Duodenal mucosa (tissue), 2 donors: ENCODE measurements at regions not wholly inside any gene's neighbourhood (a gene's known extent, or its start where the extent isn't known, plus 50 kb on each side); places are given as distances from the start of the nearest gene placed in this dataset.

Experiments used
- H3K27ac ChIP-seq: one replicate; pipeline ENCODE4 v1.7.0; 2013; ENCODE audit warnings: low read depth, low read length
- H3K27me3 ChIP-seq, 2 donors: one replicate each; pipeline ENCODE4 v1.7.0; 2013; ENCODE audit warnings: low read length in 2 of 2, control low read depth in 1 of 2; ENCODE audit not compliant: insufficient read depth in 2 of 2, control insufficient read depth in 1 of 2
- H3K36me3 ChIP-seq, 2 donors: one replicate each; pipeline ENCODE4 v1.7.0; 2013; ENCODE audit warnings: low read length in 2 of 2, control low read depth in 1 of 2; ENCODE audit not compliant: insufficient read depth in 2 of 2, control insufficient read depth in 1 of 2
- H3K4me1 ChIP-seq, 2 donors: one replicate each; pipeline ENCODE4 v1.7.0; 2013; ENCODE audit warnings: low read length in 2 of 2, control low read depth in 1 of 2; ENCODE audit not compliant: insufficient read depth in 2 of 2, control insufficient read depth in 1 of 2
- H3K4me3 ChIP-seq, 2 donors: one replicate each; pipeline ENCODE4 v1.7.0; 2013; ENCODE audit warnings: low read length in 2 of 2, low read depth in 1 of 2
- H3K9ac ChIP-seq, 2 donors: one replicate each; pipeline ENCODE4 v1.7.0; 2013; ENCODE audit warnings: low read length in 2 of 2, low read depth in 1 of 2
- H3K9me3 ChIP-seq, 2 donors: one replicate each; pipeline ENCODE4 v1.7.0; 2013; ENCODE audit warnings: low read length in 2 of 2, control low read depth in 1 of 2; ENCODE audit not compliant: control insufficient read depth in 1 of 2

GRCh38 chr5:30960036-30960435 lies 233.4 kb upstream of the CDH6 start:
- Histone ChIP-seq H3K27me3 (no peaks in the 10 kb centered on the region), H3K4me1 (no peaks in the 10 kb centered on the region), H3K4me3 (no peak overlapping the region), H3K9me3 (no peaks in the 10 kb centered on the region), H3K9ac (no peak overlapping the region), H3K36me3 (no peaks in the 10 kb centered on the region), H3K27ac (no peak overlapping the region)

DNA sequence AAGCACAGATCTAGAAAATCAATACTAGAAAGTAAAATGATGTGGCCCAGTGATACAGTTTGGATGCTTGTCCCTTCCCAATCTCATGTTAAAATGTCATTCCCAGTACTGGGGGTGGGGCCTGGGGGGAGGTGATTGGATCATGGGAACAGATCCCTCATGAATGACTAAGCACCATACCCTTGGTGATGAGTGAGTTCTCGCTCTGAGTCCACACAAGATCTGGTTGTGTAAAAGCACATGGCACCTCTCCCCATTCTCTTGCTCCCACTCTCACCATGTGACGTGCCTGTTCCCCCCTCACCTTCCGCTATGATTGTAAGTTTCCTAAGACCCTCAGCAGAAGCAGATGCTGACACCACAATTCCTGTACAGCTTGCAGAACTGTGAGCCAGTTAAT lies 234.2 kb upstream of the CDH6 start:
- Histone ChIP-seq H3K4me3 (no peak overlapping the region), H3K9ac (no peak overlapping the region), H3K27ac (no peak overlapping the region), H3K9me3 (no peaks in the 10 kb centered on the region), H3K4me1 (no peaks in the 10 kb centered on the region), H3K36me3 (no peaks in the 10 kb centered on the region), H3K27me3 (no peaks in the 10 kb centered on the region)

- Histone ChIP-seq H3K36me3 (no peaks in the 10 kb centered on the region), H3K4me3 (no peak overlapping the region), H3K27me3 (no peaks in the 10 kb centered on the region), H3K4me1 (no peaks in the 10 kb centered on the region), H3K9ac (no peak overlapping the region), H3K27ac (no peak overlapping the region), H3K9me3 (no peaks in the 10 kb centered on the region)
Measured at GRCh38 chr5:30957591-30957990, 235.9 kb upstream of the CDH6 start.

DNA sequence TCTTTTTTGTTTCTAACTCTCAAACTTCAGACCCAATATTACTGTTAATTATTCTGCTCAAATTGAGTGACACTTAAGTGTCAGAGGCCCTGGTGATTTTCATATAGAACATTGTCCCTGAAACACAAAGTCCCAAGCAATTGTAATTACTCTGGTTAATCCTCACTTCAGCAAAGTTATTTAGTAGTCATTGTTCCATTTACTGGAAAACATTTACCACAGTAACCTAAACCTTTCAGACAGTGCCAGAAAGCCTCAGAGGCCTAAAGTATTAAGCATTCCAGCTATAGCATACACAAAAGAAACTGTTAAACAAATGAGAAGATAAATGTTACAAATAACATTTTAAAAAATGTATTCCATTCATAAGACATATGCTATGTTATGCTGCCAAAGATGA lies 237.2 kb upstream of the CDH6 start:
- no peak overlapping the region for H3K27ac ChIP-seq
- H3K4me3 ChIP-seq, result no peak overlapping the region
- H3K4me1 ChIP-seq, result no peaks in the 10 kb centered on the region
- no peak overlapping the region for H3K9ac ChIP-seq
- no peaks in the 10 kb centered on the region for H3K27me3 ChIP-seq
- H3K36me3 ChIP-seq, result no peaks in the 10 kb centered on the region
- no peaks in the 10 kb centered on the region for H3K9me3 ChIP-seq

- no peak overlapping the region for H3K4me3 ChIP-seq
- H3K27me3 ChIP-seq, result no peaks in the 10 kb centered on the region
- no peak overlapping the region for H3K9ac ChIP-seq
- no peaks in the 10 kb centered on the region for H3K9me3 ChIP-seq
- no peak overlapping the region for H3K27ac ChIP-seq
- no peaks in the 10 kb centered on the region for H3K36me3 ChIP-seq
- H3K4me1 ChIP-seq, result peaks cover 3 to 4% of the 10 kb centered on the region in 2 donors
Measured at GRCh38 chr5:30937070-30937469, 256.4 kb upstream of the CDH6 start.

DNA sequence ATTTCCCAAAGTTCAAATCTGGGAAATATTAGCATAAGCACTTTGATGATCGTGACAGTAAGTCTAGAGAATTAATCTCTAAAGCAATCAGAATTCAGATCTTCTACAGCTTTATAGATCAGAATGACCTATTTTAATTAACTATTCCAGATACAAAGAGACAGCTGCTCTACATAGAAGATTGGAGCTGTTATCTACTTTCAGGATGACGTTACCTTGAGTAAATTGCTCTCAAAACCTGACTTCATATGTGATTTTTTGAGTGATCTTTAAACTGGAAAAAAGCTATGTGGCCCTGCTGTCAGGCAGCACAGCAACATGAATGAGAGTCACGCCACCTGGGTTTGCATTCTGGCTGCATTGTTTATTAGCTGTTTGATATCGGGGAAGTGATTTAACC lies 259.9 kb upstream of the CDH6 start:
- no peak overlapping the region for H3K4me3 ChIP-seq
- no peaks in the 10 kb centered on the region for H3K9me3 ChIP-seq
- no peak overlapping the region for H3K9ac ChIP-seq
- no peaks in the 10 kb centered on the region for H3K27me3 ChIP-seq
- peaks cover 3 to 4% of the 10 kb centered on the region in 2 donors for H3K4me1 ChIP-seq
- no peaks in the 10 kb centered on the region for H3K36me3 ChIP-seq
- no peak overlapping the region for H3K27ac ChIP-seq

DNA sequence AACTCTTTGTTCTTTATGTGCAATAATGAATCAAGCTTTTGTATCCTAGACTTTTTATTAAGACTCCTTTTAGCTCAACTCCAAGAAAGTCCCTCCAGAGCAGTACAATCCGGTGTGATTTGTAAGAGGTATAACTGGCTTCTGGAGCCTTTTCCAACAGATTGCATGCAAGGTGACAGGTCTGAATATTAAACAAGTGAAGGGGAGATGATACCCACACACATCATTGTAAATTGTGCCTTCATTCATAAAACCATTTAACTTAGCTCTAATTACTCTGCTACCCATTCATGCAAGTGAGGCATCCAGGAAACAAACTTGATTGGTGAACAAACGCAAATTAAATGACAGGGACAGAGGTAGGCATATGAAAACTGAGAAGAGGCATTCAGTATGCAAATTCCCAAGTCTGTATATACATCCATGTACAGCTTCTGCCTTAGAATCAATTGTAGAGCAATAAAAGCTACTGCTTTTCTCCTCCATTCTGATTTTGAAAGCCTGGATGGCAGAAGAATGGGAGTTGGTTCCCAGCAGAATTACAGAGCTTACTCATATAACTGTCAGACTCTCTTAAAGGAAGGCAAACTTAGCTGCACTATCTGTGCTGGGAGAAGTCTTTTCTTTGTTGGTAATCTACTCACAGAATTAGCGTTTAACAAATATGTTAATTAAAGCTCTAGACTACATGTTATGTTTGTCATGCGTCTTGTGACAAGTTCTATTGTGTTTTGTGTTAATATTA lies 261.0 kb upstream of the CDH6 start:
- no peak overlapping the region for H3K27ac ChIP-seq
- no peaks in the 10 kb centered on the region for H3K27me3 ChIP-seq
- H3K9me3 ChIP-seq, result no peaks in the 10 kb centered on the region
- H3K4me1 ChIP-seq, result peaks cover 3 to 4% of the 10 kb centered on the region in 2 donors
- no peak overlapping the region for H3K9ac ChIP-seq
- H3K4me3 ChIP-seq, result no peak overlapping the region
- no peaks in the 10 kb centered on the region for H3K36me3 ChIP-seq

- no peaks in the 10 kb centered on the region for H3K27me3 ChIP-seq
- H3K27ac ChIP-seq, result no peak overlapping the region
- no peak overlapping the region for H3K9ac ChIP-seq
- no peaks in the 10 kb centered on the region for H3K9me3 ChIP-seq
- peaks cover 3 to 4% of the 10 kb centered on the region in 2 donors for H3K4me1 ChIP-seq
- no peak overlapping the region for H3K4me3 ChIP-seq
- no peaks in the 10 kb centered on the region for H3K36me3 ChIP-seq
Measured at GRCh38 chr5:30930736-30931135, 262.8 kb upstream of the CDH6 start.

DNA sequence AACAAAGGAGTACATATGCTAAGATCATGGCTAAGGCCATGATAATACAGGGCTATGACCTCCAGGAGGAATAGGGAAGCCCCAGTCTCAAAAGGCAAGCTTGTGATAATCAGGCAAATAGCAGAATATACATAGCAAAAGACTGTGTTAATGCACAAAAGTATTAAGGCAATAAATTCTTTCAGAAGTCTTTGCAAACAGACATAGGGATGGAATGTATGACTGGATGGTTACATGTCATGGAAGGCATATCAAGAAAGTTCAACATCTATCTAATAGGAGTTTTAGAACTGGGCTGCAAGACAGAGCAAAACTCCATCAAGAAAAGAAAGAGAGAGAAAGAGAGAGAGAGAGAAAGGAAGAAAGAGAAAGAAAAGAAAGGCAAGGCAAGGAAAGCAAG lies 264.5 kb upstream of the CDH6 start:
- Histone ChIP-seq H3K9ac (no peak overlapping the region), H3K36me3 (no peaks in the 10 kb centered on the region), H3K27me3 (no peaks in the 10 kb centered on the region), H3K27ac (no peak overlapping the region), H3K4me1 (peaks cover 3 to 4% of the 10 kb centered on the region in 2 donors), H3K4me3 (no peak overlapping the region), H3K9me3 (no peaks in the 10 kb centered on the region)

DNA sequence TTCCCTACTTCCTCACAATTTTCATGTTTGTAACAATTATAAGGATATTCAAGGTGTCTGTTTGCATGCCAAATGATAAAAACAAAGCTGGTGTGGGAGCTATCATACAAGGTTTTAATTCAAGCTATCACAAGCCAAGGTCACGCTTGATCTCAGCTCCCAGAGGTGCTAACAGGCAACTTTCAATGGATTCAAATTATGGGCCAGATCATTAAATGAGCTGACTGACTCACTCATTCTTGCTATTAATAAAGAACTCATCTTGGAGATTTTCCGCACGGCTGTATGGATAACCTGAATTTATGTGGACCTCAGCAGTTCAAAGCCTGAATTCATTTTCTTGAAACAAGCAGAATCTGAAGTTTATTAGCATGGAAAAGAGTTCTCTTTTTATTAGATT lies 267.3 kb upstream of the CDH6 start:
- H3K27me3 ChIP-seq, result no peaks in the 10 kb centered on the region
- H3K9me3 ChIP-seq, result no peaks in the 10 kb centered on the region
- H3K36me3 ChIP-seq, result no peaks in the 10 kb centered on the region
- H3K9ac ChIP-seq, result no peak overlapping the region
- no peaks in the 10 kb centered on the region for H3K4me1 ChIP-seq
- H3K27ac ChIP-seq, result no peak overlapping the region
- H3K4me3 ChIP-seq, result no peak overlapping the region

GRCh38 chr5:30921388-30921787 lies 272.1 kb upstream of the CDH6 start:
- H3K36me3 ChIP-seq, result no peaks in the 10 kb centered on the region
- no peaks in the 10 kb centered on the region for H3K27me3 ChIP-seq
- H3K4me3 ChIP-seq, result no peak overlapping the region
- no peak overlapping the region for H3K27ac ChIP-seq
- no peaks in the 10 kb centered on the region for H3K9me3 ChIP-seq
- no peaks in the 10 kb centered on the region for H3K4me1 ChIP-seq
- H3K9ac ChIP-seq, result no peak overlapping the region
